H1 (cell line): ENCODE measurements at regions not wholly inside any gene's neighbourhood (a gene's known extent, or its start where the extent isn't known, plus 50 kb on each side); places are given as distances from the start of the nearest gene placed in this dataset.

Experiments
- CTCF ChIA-PET: fragments of 300-600 bp; sonication (Branson Sonifier 250); formaldehyde crosslinking; loops from one replicate; lab custom pipeline; 2021; ENCODE audit not compliant: partially characterized antibody; lab: Charles Lee
- POLR2A ChIA-PET: fragments of 300-600 bp; sonication (Branson Sonifier 250); formaldehyde crosslinking; loops from one replicate; lab custom pipeline; 2021; ENCODE audit warnings: inconsistent platforms; ENCODE audit not compliant: partially characterized antibody; lab: Charles Lee
- DNase-seq, 2 experiments: peaks; one replicate each; pipeline versions ENCODE4 v3.0.0 to v3.0.0-alpha.2; 2010 to 2022; ENCODE audit warnings: low spot score in 2 of 2, low read depth in 1 of 2, mixed read lengths in 1 of 2
- FAIRE-seq: peaks from 2 replicates; lab custom pipeline; 2011; peaks lifted over from hg19 to GRCh38; lab: Jason Lieb, UNC
- H2AFZ ChIP-seq: 2 replicates; pipeline ENCODE4 v1.8.1; 2012; ENCODE audit warnings: low read length, inconsistent platforms
- H2AK5ac ChIP-seq: 2 replicates; pipeline ENCODE4 v1.6.1; 2013; ENCODE audit warnings: low read depth, low read length
- H2BK120ac ChIP-seq: replicated peaks from 2 replicates; pipeline ENCODE3; 2013; ENCODE audit warnings: low read depth, low read length, inconsistent platforms
- H2BK12ac ChIP-seq: 2 replicates; pipeline ENCODE4 v1.6.1; 2013; ENCODE audit warnings: low read depth, low read length
- H2BK15ac ChIP-seq: 2 replicates; pipeline ENCODE4 v1.6.1; 2013; ENCODE audit warnings: low read length
- H2BK20ac ChIP-seq: 2 replicates; pipeline ENCODE4 v1.6.1; 2013; ENCODE audit warnings: low read length
- H2BK5ac ChIP-seq: 2 replicates; pipeline ENCODE4 v1.6.1; 2013; ENCODE audit warnings: low read depth, low read length
- H3K14ac ChIP-seq: 2 replicates; pipeline ENCODE4 v1.6.1; 2013; ENCODE audit warnings: inconsistent platforms; ENCODE audit not compliant: insufficient read length
- H3K18ac ChIP-seq: 2 replicates; pipeline ENCODE4 v1.6.1; 2013; ENCODE audit warnings: low read length; ENCODE audit errors: extremely low read depth
- H3K23ac ChIP-seq: 2 replicates; pipeline ENCODE4 v1.6.1; 2013; ENCODE audit warnings: inconsistent platforms; ENCODE audit not compliant: insufficient read length
- H3K23me2 ChIP-seq: 2 replicates; pipeline ENCODE4 v1.6.1; 2013; ENCODE audit warnings: low read depth, low read length
- H3K27ac ChIP-seq: 2 replicates; pipeline ENCODE4 v1.6.1; 2011; ENCODE audit warnings: low read depth, low read length, inconsistent platforms
- H3K27me3 ChIP-seq, 4 experiments: replicated peaks in 1 of 4; 1 replicate in 1 of 4; 2 replicates in 3 of 4; pipeline versions ENCODE4 v1.6.1 to v1.8.1; 2011 to 2013; ENCODE audit warnings: low read length in 3 of 4, mild to moderate bottlenecking in 3 of 4, inconsistent platforms in 2 of 4, mixed read lengths in 2 of 4, moderate library complexity in 1 of 4; ENCODE audit not compliant: control insufficient read depth in 3 of 4, insufficient read depth in 3 of 4; ENCODE audit errors: extremely low read depth in 1 of 4
- H3K36me3 ChIP-seq, 4 experiments: 2 replicates each; pipeline versions ENCODE4 v1.6.1 to v1.8.1; 2011 to 2013; ENCODE audit warnings: mild to moderate bottlenecking in 4 of 4, low read length in 3 of 4, moderate library complexity in 2 of 4, control low read depth in 1 of 4, inconsistent platforms in 1 of 4; ENCODE audit not compliant: insufficient read depth in 4 of 4, control insufficient read depth in 2 of 4
- H3K4ac ChIP-seq: replicated peaks from 2 replicates; pipeline ENCODE3; 2013; ENCODE audit warnings: low read length, low read depth, mixed read lengths, inconsistent platforms; ENCODE audit not compliant: insufficient read length
- H3K4me1 ChIP-seq, 4 experiments: replicated peaks in 1 of 4; 1 replicate in 1 of 4; 2 replicates in 3 of 4; pipeline versions ENCODE4 v1.6.1 to v1.8.1; 2011 to 2013; ENCODE audit warnings: low read length in 3 of 4, inconsistent platforms in 2 of 4, mixed read lengths in 1 of 4; ENCODE audit not compliant: insufficient read depth in 4 of 4, control insufficient read depth in 3 of 4
- H3K4me2 ChIP-seq, 2 experiments: 2 replicates each; pipeline versions ENCODE4 v1.6.1 to v1.8.1; 2011 to 2013; ENCODE audit warnings: low read depth in 2 of 2, low read length in 2 of 2, control low read depth in 1 of 2, inconsistent platforms in 1 of 2, mild to moderate bottlenecking in 1 of 2; ENCODE audit not compliant: insufficient read depth in 1 of 2
- H3K4me3 ChIP-seq, 4 experiments: fragments of 200-600, 300-600 bp in 1 of 4; sonication (generic), shearing (Covaris generic), sonication (Bioruptor Twin) in 1 of 4; 2 replicates each; pipeline versions ENCODE4 v1.5.1 to v1.8.1; 2011 to 2016; ENCODE audit warnings: low read length in 4 of 4, low read depth in 3 of 4, control low read depth in 2 of 4, inconsistent platforms in 2 of 4, mild to moderate bottlenecking in 2 of 4, mixed read lengths in 1 of 4, moderate library complexity in 1 of 4; ENCODE audit not compliant: insufficient read depth in 2 of 4; ENCODE audit errors: extremely low read depth in 1 of 4
- H3K56ac ChIP-seq: replicated peaks from 2 replicates; pipeline ENCODE3; 2013; ENCODE audit warnings: low read depth, mild to moderate bottlenecking, mixed read lengths, low read length, inconsistent platforms; ENCODE audit not compliant: insufficient read length
- H3K79me1 ChIP-seq: 2 replicates; pipeline ENCODE4 v1.6.1; 2013; ENCODE audit warnings: low read depth, low read length, control low read depth
- H3K79me2 ChIP-seq, 2 experiments: 2 replicates each; pipeline versions ENCODE4 v1.6.1 to v1.8.1; 2012 to 2013; ENCODE audit warnings: low read length in 2 of 2, mild to moderate bottlenecking in 2 of 2, inconsistent platforms in 1 of 2; ENCODE audit not compliant: insufficient read depth in 2 of 2, control insufficient read depth in 1 of 2
- H3K9ac ChIP-seq, 4 experiments: replicated peaks in 1 of 4; 1 replicate in 1 of 4; 2 replicates in 3 of 4; pipeline versions ENCODE4 v1.6.1 to v1.8.1; 2011 to 2013; ENCODE audit warnings: low read depth in 3 of 4, low read length in 3 of 4, control low read depth in 2 of 4, mild to moderate bottlenecking in 2 of 4, moderate library complexity in 2 of 4, inconsistent platforms in 1 of 4; ENCODE audit errors: extremely low read depth in 1 of 4
- H3K9me3 ChIP-seq, 2 experiments: 2 replicates each; pipeline versions ENCODE4 v1.6.1 to v1.8.1; 2012 to 2013; ENCODE audit warnings: mild to moderate bottlenecking in 2 of 2, moderate library complexity in 2 of 2, control low read depth in 1 of 2, inconsistent platforms in 1 of 2, low read depth in 1 of 2, low read length in 1 of 2, mixed read lengths in 1 of 2; ENCODE audit not compliant: insufficient read depth in 2 of 2
- H4K20me1 ChIP-seq, 2 experiments: replicated peaks in 1 of 2; 2 replicates each; pipeline versions ENCODE3 to v1.8.1; 2011 to 2013; ENCODE audit warnings: inconsistent platforms in 2 of 2, low read length in 2 of 2, mild to moderate bottlenecking in 1 of 2; ENCODE audit not compliant: insufficient read depth in 2 of 2, control insufficient read depth in 1 of 2
- H4K5ac ChIP-seq: 2 replicates; pipeline ENCODE4 v1.6.1; 2013; ENCODE audit warnings: low read length, low read depth, mixed read lengths, inconsistent platforms; ENCODE audit not compliant: insufficient read length
- H4K8ac ChIP-seq: 2 replicates; pipeline ENCODE4 v1.8.0; 2013; ENCODE audit warnings: mild to moderate bottlenecking, moderate library complexity, low read length, inconsistent platforms; ENCODE audit not compliant: insufficient read depth; ENCODE audit errors: extremely low read depth
- H4K91ac ChIP-seq: replicated peaks from 2 replicates; pipeline ENCODE3; 2013; ENCODE audit warnings: low read length, mixed read lengths, inconsistent platforms; ENCODE audit not compliant: insufficient read length
- BRCA1 ChIP-seq: IDR thresholded peaks from 2 replicates; pipeline ENCODE4 v1.6.1; 2012; ENCODE audit warnings: low read depth, low read length, improper control_type of control experiment
- CBX8 ChIP-seq: fragments of 300-800, 300-1000 bp; sonication (generic); IDR thresholded peaks from 2 replicates; pipeline ENCODE4 v1.7.1; 2016; ENCODE audit warnings: low read depth, low read length, borderline replicate concordance
- CHD2 ChIP-seq: IDR thresholded peaks from 2 replicates; pipeline ENCODE4 v1.6.1; 2012; ENCODE audit warnings: low read length, improper control_type of control experiment
- CREB1 ChIP-seq: IDR thresholded peaks from 2 replicates; pipeline ENCODE4 v1.6.1; 2012; ENCODE audit warnings: inconsistent platforms
- CTBP2 ChIP-seq: IDR thresholded peaks from 2 replicates; pipeline ENCODE4 v1.7.0; 2011; ENCODE audit warnings: borderline replicate concordance, mild to moderate bottlenecking, moderate library complexity, mixed read lengths, low read length; ENCODE audit not compliant: insufficient read depth, insufficient read length
- FOSL1 ChIP-seq: IDR thresholded peaks from 2 replicates; pipeline ENCODE4 v1.6.1; 2011; ENCODE audit warnings: mild to moderate bottlenecking, low read depth, low read length, moderate library complexity; ENCODE audit not compliant: insufficient read depth
- HDAC2 ChIP-seq, 2 experiments: fragments of 300-600 bp in 1 of 2; sonication (generic) in 1 of 2; IDR thresholded peaks; 2 replicates each; pipeline ENCODE4 v1.6.1; 2011 to 2012; ENCODE audit warnings: low read depth in 2 of 2, low read length in 2 of 2, mild to moderate bottlenecking in 2 of 2, moderate library complexity in 2 of 2, borderline replicate concordance in 1 of 2, inconsistent platforms in 1 of 2
- KDM1A ChIP-seq: fragments of 200-600, 300-600 bp; sonication (generic); IDR thresholded peaks from 2 replicates; pipeline ENCODE4 v1.7.1; 2016; ENCODE audit warnings: mild to moderate bottlenecking, low read length, borderline replicate concordance
- POLR2A ChIP-seq, 2 experiments: IDR thresholded peaks; 1 replicate in 1 of 2; 2 replicates in 1 of 2; pipeline ENCODE4 v1.6.1; 2011; ENCODE audit warnings: low read depth in 2 of 2, low read length in 2 of 2, mild to moderate bottlenecking in 2 of 2; ENCODE audit errors: control extremely low read depth in 1 of 2
- RFX5 ChIP-seq: IDR thresholded peaks from 2 replicates; pipeline ENCODE4 v1.6.1; 2011; ENCODE audit warnings: low read depth, low read length, improper control_type of control experiment, borderline replicate concordance
- RNF2 ChIP-seq: fragments of 200-900, 300-1000 bp; sonication (generic); IDR thresholded peaks from 2 replicates; pipeline ENCODE4 v1.7.1; 2016; ENCODE audit warnings: borderline replicate concordance, low read depth, mild to moderate bottlenecking, antibody characterized with exemption, low read length; ENCODE audit not compliant: poor library complexity, severe bottlenecking; ENCODE audit errors: missing control alignments
- SP1 ChIP-seq: IDR thresholded peaks from 2 replicates; pipeline ENCODE4 v1.6.1; 2011; ENCODE audit warnings: low read depth, low read length
- SP2 ChIP-seq: IDR thresholded peaks from 2 replicates; pipeline ENCODE4 v1.6.1; 2012; ENCODE audit warnings: mild to moderate bottlenecking, low read length, inconsistent platforms
- SP4 ChIP-seq: IDR thresholded peaks from 2 replicates; pipeline ENCODE4 v1.6.1; 2012; ENCODE audit warnings: low read length, inconsistent platforms
- WGBS, 2 experiments: shearing (Covaris generic) in 1 of 2; methylation state at CpG; one replicate each; pipeline versions ENCODE4 v1.1.6 to v1.1.7; 2013 to 2015; ENCODE audit warnings: low lambda C conversion rate in 2 of 2, mixed read lengths in 2 of 2, inconsistent platforms in 1 of 2, low coverage in 1 of 2, missing lambda C conversion rate in 1 of 2; ENCODE audit not compliant: insufficient replicate concordance in 2 of 2, insufficient coverage in 1 of 2, insufficient read length in 1 of 2; ENCODE audit errors: extremely low coverage in 1 of 2, missing lambda C conversion rate in 1 of 2; 5-methylcytosine and 5-hydroxymethylcytosine counted together

- Histone ChIP-seq H3K79me1 (no peaks in the 10 kb centered on the region), H3K4me3 (no peak overlapping the region), H3K4ac (no peak overlapping the region), H3K9me3 (no peaks in the 10 kb centered on the region), H2BK12ac (no peak overlapping the region), H2AFZ (no peak overlapping the region), H2BK5ac (no peak overlapping the region), H2AK5ac (no peak overlapping the region), H4K5ac (no peak overlapping the region), H3K4me1 (peaks cover 0 to 5% (median 2%) of the 10 kb centered on the region in 4 experiments; a peak in 1 of 7 replicates), H3K36me3 (no peaks in the 10 kb centered on the region), H3K18ac (no peak overlapping the region), H3K4me2 (no peak overlapping the region), H4K8ac (no peak overlapping the region), H3K23ac (no peak overlapping the region), H4K91ac (no peak overlapping the region), H3K79me2 (no peaks in the 10 kb centered on the region), H3K27ac (no peak overlapping the region), H3K9ac (no peak overlapping the region), H2BK20ac (no peak overlapping the region), H3K27me3 (no peaks in the 10 kb centered on the region), H2BK15ac (no peak overlapping the region), H2BK120ac (no peak overlapping the region), H3K14ac (no peak overlapping the region), H4K20me1 (no peaks in the 10 kb centered on the region), H3K56ac (no peak overlapping the region), H3K23me2 (no peaks in the 10 kb centered on the region)
- ChIA-PET POLR2A (no interaction called here), CTCF (interaction anchor here (1.6 kb wide), 1 partner anchor 13 kb away, joined by 6 read pairs; no protein-coding TSS in a partner anchor)
- 86% methylated on average over 5 of the region's 5 CpGs; no CpG with 5 or more reads in 1 of the 2 experiments for WGBS, 2 experiments
- FAIRE-seq, result no peak
- DNase-seq, result no peak
- no peak for TF ChIP-seq CHD2
- TF ChIP-seq CBX8, result no peak
- TF ChIP-seq FOSL1, result no peak
- no peak for TF ChIP-seq RFX5
- TF ChIP-seq POLR2A (IDR thresholded peaks at IDR 0.05; ENCODE audit: control extremely low read depth in 1 of 2, low read depth in 2 of 2, low read length in 2 of 2), result no peak
- no peak for TF ChIP-seq RNF2
- TF ChIP-seq KDM1A, result no peak
- TF ChIP-seq SP1, result no peak
- TF ChIP-seq CTBP2, result no peak
- TF ChIP-seq BRCA1, result no peak
- no peak for TF ChIP-seq CREB1
- no peak for TF ChIP-seq SP2
- no peak for TF ChIP-seq SP4
- TF ChIP-seq HDAC2 (IDR thresholded peaks at IDR 0.05; ENCODE audit: borderline replicate concordance in 1 of 2, low read depth in 2 of 2, low read length in 2 of 2), result no peak
Observed at GRCh38 chr15:53320816-53321215, 438.6 kb downstream of the WDR72 start.
